Lower leg skin (tissue), 3 donors: ENCODE measurements at regions not wholly inside any gene's neighbourhood (a gene's known extent, or its start where the extent isn't known, plus 50 kb on each side); places are given as distances from the start of the nearest gene placed in this dataset.

Experiments
- POLR2A ChIP-seq, 2 donors: fragments of 450-650 bp; IDR thresholded peaks; one replicate each; pipeline ENCODE4 v1.6.1; 2016 to 2017; ENCODE audit warnings: antibody characterized with exemption in 2 of 2, mild to moderate bottlenecking in 1 of 2, moderate library complexity in 1 of 2
- TF ChIP-seq, protein P1 (sequence below), 3 donors: fragments of 450-650 bp; IDR thresholded peaks; one replicate each; pipeline ENCODE4 v1.5.1; 2016; ENCODE audit warnings: antibody characterized with exemption in 3 of 3, mild to moderate bottlenecking in 3 of 3, moderate library complexity in 2 of 3

GRCh38 chr5:109939116-109939682 is 249.5 kb downstream of the MAN2A1 start:
- TF ChIP-seq, protein P1, sequence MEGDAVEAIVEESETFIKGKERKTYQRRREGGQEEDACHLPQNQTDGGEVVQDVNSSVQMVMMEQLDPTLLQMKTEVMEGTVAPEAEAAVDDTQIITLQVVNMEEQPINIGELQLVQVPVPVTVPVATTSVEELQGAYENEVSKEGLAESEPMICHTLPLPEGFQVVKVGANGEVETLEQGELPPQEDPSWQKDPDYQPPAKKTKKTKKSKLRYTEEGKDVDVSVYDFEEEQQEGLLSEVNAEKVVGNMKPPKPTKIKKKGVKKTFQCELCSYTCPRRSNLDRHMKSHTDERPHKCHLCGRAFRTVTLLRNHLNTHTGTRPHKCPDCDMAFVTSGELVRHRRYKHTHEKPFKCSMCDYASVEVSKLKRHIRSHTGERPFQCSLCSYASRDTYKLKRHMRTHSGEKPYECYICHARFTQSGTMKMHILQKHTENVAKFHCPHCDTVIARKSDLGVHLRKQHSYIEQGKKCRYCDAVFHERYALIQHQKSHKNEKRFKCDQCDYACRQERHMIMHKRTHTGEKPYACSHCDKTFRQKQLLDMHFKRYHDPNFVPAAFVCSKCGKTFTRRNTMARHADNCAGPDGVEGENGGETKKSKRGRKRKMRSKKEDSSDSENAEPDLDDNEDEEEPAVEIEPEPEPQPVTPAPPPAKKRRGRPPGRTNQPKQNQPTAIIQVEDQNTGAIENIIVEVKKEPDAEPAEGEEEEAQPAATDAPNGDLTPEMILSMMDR (IDR thresholded peaks at IDR 0.05), result no peak
- no peak for TF ChIP-seq POLR2A (IDR thresholded peaks at IDR 0.05)
